ENCODE measurements at regions not wholly inside any gene's neighbourhood (a gene's known extent, or its start where the extent isn't known, plus 50 kb on each side); places are given as distances from the start of the nearest gene placed in this dataset.
A peak's percentile ranks its signal among the peaks of the same experiment; 100 is the strongest.

DNA sequence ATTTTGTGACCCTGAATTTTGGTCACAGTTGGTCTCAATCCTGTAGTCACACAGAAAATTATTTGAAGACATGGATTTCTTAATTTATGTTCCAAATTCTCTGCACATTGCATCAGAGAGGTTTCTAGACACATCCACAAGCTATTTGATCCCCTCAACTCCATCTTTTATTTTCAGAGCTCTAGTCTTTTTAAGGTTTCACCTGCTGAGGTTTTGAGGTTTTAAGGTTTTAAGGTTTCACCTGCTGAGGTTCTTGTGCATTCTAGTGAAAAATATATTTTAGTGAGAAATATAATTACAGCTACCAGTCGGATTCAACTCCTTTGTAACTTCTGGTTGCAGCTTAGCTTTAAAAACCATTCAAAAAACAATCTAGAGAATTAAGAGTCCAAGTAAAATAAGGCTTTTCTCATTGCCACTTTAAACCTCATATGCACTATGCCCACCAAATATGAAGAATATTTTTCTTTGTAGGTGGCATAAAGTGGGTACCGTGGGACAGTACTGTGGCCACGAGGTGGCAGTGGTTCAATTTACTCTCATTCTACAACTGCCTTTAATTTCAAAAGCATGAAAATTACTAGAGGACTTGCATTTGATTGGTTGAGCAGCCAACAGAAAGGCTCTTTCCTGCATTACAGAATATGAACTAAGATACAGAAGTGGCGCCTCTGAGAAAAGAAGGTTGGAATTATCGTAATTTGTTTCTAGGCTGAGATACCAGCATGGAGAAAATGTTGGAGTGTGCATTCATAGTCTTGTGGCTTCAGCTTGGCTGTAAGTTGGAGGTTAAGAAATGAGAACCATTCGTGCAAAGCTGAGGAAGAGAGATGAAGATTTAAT is 366.5 kb upstream of the OR4E1 start:
- no peak for DNase-seq (ENCODE audit: low read depth in 2 of 2)

DNA sequence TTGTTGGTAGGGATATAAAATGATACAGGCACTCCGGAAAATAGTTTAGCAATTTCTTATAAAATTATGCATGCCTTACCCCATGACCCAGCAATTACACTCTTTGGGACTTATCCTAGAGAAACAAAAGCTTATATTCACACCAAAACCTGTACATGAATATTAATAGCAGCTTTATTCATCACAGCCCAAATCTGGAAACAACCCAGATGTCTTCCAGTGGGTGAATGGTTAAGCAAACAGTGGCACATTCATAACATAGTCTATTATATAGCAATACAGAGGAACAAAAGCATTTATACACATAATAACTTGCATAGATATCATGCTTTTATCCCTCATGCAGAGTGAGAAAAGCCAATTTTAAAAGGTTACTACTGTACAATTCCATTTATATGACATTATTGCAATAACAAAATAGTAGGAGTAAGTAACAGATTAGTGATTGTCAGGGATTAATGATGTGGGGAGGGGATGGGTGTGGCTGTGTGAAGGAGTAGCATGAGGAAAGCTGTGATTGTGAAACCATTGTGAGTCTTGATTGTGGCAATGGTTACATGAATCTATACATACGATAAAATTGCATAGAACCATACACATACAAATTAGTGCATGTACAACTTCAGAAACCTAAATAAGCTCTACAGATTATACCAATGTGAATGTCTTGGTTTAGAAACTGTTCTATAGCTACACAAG is 363.1 kb upstream of the OR4E1 start:
- no peak for DNase-seq (ENCODE audit: low read depth in 2 of 2)

DNA sequence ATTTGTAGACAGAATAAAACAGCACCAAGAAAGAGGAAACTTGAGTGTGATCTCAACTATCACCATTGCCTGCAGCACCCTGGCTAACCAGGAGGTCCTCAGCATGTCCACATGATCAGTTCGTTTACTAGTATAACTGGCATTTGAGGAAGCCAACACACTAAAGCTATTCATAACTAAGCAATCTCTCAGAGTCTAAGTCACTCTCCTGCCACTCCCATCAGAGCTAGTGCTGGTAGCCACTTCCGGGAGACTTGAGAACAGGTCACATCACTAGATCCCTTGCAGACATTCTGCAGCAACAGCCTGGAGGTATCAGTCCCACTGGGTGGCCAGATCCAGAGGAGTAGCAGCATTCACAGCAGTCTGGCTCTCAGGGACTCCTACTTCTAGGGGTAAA is 352.9 kb upstream of the OR4E1 start:
- no peak for DNase-seq (ENCODE audit: low read depth in 2 of 2)

DNA sequence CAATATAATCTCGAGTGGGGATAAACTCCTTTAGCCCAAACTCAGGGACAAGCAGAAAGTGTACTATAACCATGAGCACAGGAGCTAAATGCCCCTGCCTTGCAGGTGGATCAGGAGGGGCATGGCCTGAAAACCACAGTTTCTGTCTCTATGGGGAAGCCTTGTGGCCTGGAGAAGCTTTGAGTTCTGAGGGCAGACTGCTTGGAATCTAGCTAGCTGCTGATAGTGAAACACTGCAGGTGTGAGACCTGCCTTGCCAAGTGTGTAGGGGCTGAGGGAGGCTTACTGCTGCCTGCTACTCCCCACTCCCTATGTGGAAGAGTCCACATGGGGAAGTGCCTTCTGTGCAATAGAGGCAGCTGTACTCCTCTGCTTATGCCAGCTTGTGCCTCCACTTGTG is 352.3 kb upstream of the OR4E1 start:
- DNase-seq (ENCODE audit: low read depth in 2 of 2), result no peak

DNA sequence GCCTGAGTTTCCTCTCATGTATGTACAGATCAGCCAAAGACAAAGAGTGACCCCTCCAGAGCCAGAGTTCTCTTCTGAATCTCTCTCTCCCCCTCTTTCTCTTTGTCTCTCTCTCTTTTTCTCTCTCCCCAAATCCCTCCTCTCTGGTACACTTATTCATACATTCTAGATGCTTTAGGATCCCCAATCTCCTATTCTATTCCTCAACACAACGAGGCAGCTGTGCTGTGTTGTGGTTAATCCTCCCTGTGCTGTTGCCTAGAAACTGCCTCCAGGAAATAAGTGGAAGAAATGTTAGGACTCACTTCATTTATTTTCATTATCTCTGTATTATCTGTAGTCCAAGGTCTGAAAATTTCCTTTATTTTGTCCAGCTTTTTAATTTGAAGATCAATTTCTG is 350.5 kb upstream of the OR4E1 start:
- no peak for DNase-seq (ENCODE audit: low read depth in 2 of 2)

DNA sequence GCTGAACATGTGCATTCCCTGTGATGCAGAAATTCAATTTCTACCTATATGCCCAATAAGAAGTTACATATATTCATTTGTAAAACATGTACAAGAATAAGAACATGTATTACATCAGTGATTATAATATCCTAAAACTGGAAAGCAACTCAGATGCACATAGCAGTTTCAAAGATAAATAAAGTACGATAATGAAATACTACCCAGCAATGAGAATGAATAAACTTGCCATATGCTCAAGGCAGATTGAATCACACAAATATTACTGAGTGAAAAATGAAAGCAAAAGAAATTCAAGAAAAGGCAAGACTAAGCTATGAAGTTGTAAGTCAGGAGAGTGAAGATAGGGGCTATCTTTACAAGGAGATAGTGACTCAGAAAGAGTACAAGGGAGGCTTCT is 345.3 kb upstream of the OR4E1 start:
- no peak for DNase-seq (ENCODE audit: low read depth in 2 of 2)

DNA sequence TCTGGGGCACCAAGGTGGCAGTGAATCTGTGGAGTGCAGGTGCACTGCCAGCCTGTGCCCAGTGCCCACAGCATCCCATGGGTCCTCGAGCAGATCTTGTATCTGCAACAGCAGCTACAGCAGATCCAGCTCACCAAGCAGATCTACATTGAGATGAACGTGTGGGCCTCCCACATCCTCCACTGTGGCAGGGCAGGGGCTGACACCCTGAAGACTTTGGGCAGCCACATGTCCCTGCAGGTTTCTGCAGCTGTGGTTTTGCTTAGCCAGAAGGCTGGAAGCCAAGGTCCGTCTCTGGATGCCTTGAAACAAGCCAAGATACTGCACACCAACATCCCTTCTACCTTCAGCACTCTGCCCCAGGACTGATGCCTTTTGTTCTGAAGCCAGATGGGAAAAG is 338.8 kb upstream of the OR4E1 start:
- no peak for DNase-seq (ENCODE audit: low read depth in 2 of 2)

DNA sequence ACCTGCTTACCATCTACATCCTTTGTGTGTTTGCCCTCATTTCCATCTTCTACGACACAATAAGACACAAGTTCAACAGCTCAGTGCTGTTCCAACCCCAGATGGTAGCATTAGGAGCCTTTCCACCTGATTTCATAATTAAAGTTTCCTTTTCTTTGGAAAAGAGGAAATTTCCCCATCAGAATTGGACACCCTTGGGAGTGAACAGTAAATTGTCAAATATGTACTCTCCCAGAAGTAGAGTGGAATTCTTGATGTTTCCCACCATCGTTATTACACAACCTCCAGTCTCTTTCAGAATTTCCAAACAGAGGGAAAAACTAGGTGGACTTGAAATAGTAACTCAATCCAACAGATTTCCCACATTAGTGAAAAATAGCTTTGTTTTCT is 337.6 kb upstream of the OR4E1 start:
- DNase-seq (ENCODE audit: low read depth in 2 of 2), result no peak

DNA sequence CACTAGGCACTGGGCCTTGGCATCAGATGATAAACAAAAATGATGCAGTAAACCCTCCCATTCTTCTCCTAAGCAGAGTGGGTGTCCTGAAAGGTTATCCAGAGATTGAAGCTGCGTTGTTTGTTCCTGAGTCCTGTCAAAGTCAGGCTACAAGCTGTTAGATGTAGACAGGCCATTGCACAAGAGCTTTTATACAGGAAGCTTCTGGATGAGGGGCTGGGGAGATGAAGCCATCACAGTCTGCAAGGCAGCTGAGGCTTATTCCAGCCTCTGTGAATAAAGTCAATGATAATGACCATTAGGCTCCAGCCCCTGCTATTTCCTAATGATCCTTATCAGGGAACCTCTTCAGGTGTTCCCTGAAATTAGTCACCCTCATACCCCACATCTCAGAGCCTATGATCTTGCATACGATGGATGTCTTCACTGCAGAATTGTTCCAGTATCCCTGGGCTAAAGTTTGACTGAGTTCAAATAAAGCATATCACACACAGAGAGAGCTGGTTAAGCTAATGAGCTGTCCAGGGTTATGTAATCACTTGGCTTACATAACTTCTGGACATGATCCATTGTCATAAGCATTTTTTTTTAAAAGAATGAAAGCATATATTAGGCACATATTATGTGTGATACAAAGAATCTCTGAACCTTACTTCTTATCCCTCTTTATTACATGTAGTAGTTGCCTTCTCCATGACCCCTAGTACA is 337.1 kb upstream of the OR4E1 start:
- DNase-seq (ENCODE audit: low read depth in 2 of 2), result no peak

DNA sequence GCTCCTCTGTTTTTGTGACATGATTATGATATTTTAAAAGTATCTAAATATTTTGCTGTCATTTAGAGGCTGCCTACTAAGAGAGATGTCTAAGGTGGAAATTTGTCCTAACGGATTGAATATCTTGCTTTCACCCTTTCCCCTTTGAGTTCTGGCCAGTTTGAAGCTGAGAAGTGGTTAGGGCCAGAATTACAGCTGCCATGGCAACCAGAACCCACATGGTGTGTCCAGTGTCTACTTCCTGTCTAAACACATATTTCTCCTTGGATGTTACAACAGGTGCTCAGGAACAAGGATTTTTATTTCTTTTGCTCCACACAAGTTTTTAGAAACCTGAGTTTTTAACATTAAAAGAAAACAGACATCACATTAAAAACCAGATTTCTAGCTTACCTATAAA is 335.1 kb upstream of the OR4E1 start:
- DNase-seq (ENCODE audit: low read depth in 2 of 2), result no peak

DNA sequence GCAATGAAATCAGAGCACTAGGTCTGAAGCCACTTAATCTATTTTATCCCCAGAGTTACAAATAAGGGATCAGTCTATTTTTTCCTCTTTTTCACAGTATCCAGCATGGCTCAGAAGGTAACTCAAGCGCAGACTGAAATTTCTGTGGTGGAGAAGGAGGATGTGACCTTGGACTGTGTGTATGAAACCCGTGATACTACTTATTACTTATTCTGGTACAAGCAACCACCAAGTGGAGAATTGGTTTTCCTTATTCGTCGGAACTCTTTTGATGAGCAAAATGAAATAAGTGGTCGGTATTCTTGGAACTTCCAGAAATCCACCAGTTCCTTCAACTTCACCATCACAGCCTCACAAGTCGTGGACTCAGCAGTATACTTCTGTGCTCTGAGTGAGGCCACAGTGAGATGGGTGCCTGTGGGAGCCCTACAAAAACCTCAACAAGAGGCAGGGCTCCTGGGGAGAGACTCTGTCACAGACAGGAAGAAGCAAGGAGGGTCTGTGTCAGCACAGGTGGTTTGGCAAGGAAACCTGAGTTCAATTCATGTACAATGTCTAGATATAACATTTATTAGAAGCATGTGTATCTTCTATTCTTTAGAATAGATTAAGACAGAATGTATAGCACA is 334.3 kb upstream of the OR4E1 start:
- no peak for DNase-seq (ENCODE audit: low read depth in 2 of 2)

DNA sequence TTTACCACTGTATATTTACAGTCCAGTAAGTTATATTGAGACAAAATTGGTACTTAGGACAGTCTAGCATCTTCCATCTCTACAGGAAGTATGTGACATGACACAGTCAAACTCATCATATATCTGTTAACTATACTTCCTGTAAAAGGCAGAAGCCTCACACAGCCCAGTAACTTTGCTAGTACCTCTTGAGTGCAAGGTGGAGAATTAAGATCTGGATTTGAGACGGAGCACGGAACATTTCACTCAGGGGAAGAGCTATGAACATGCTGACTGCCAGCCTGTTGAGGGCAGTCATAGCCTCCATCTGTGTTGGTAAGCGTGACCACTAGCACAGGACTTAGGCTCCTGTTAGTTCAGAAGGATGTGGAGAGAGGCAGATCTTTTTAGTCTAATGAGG is 333.7 kb upstream of the OR4E1 start:
- no peak for DNase-seq (ENCODE audit: low read depth in 2 of 2)

DNA sequence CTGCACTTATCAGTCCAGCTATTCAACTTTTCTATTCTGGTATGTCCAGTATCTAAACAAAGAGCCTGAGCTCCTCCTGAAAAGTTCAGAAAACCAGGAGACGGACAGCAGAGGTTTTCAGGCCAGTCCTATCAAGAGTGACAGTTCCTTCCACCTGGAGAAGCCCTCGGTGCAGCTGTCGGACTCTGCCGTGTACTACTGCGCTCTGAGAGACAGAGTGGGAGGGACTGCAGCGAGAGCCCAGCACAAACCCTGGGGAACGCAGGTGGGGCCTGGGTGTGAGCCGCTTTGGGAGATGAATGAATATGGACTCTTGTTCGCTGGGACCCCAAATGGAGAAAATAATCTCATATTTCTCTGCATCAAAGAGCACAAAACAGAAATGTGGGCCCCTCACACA is 329.8 kb upstream of the OR4E1 start:
- DNase-seq (ENCODE audit: low read depth in 2 of 2), result no peak

DNA sequence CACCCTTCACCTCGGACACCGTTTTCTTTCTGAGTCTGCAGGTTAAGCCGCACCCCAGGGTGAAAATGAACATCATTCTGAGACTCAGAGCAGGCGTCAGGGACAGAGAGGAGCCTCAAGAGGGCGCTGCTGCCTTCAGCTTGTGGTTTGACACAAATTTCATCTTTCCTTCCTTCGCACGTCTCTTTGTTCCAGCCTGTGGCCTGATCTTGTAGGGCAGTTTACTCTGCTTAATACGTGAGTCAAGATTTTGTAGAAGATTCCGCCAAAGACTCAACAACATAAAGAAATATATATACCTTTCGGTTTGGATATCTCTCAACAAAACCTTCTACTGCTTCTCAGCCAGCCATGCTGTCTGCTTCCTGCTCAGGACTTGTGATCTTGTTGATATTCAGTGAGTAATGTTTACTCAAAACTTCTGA is 329.3 kb upstream of the OR4E1 start:
- peak; percentile 59 to 62 for DNase-seq (ENCODE audit: low read depth in 2 of 2)

DNA sequence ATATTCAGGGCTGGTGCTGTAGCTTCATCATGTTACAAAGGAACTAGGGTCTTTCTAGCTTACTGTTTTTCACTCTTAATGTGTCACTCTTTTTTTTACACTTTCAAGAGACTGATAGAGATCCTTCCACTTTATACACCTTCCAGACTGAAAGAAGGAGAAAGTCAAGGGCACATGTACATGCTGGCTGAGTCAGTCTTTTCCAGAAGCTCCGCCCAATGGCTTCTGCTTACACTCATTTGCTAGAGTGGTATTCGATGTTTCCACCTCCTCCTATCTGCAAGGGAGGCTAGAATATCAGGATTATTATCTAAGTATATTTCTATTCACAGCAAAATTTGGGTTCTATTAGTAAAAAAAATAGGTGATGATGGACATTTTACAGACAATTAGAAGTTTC is 325.8 kb upstream of the OR4E1 start:
- DNase-seq (ENCODE audit: low read depth in 2 of 2), result no peak

DNA sequence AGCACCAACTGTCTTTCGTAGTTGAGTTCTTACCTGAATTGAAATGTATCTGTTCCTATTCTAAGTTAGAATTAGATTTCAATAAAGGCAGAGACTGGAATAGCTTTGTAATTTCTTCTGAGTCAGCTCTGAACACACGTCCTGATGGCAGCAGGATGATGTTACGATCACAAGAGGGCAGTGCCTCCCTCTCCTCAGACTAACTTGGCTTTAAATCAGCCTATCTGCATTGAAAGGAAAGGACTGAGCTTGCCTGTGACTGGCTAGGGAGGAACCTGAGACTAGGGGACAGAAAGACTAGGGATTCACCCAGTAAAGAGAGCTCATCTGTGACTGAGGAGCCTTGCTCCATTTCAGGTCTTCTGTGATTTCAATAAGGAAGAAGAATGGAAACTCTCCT is 323.7 kb upstream of the OR4E1 start:
- no peak for DNase-seq (ENCODE audit: low read depth in 2 of 2)

DNA sequence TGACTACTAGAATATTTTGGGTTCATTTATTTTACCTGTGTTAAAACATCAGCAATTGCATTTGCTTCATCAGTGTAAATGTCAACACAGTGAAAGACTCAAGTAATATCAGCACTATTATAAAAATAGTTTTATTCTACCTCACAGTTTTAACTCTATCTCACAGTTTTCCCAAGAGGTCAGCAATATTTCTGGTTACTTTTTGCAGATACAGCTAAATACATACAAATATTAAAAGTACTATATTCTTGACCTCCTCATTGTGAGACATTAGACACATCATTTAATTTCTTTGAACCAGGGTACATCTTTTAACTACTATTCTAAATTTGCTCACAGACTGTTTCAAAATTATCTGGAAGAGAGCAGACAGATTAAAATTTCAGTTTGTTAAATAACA is 321.7 kb upstream of the OR4E1 start:
- DNase-seq (ENCODE audit: low read depth in 2 of 2), result no peak

DNA sequence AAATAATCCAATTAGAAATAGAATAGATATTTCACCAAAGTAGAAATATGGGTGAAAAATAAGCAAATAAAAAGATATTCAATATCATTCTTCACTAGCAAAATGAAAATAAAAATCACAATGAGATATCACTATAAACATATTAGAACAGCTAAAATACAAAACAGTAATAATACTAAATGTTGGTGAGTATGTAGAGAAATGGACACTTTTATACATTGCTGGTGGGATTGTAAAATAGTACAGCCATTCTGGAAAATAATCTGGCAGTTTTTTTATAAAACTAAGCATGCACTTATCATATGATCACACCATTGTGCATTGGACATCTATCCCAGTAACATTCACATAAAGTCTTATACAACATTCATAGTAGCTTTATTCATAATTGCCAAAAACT is 320.2 kb upstream of the OR4E1 start:
- DNase-seq (ENCODE audit: low read depth in 2 of 2), result no peak

DNA sequence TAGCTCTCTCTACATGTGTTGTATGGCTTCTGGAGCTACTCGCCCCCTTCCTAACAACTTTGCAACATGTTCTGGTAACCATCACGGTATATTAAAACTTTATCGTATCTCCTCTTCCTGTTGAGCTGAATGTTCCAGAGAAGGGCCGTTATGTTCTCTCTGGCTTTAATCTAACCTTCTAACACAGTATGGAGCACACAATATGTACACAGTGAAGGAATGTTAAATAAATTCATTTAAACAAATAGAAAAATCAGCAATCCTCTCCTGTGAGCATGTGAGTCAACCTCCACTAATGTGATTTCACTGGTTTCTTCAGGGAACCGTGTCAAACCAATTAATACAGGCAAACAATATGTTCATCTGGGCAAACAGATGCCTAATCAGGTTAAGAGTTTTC is 319.5 kb upstream of the OR4E1 start:
- no peak for DNase-seq (ENCODE audit: low read depth in 2 of 2)

DNA sequence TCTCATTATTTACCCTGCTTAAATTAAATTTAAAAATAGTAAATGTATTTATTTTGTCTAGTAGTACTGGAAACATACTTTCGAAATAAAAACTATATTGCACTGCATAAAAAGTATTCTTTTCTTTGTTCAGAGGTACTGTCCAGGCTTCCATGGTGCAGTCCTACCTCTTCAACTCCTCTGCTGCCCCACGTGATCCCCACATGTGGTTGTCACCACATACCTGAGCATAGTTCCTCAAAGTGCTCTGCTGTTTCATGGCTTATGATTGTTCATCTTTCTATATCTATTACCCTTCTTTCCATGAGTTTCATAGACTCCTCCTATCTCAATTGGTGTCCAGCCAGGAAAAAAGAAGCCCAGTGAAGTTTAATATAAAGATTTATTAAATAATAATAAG is 317.5 kb upstream of the OR4E1 start:
- no peak for DNase-seq (ENCODE audit: low read depth in 2 of 2)

DNA sequence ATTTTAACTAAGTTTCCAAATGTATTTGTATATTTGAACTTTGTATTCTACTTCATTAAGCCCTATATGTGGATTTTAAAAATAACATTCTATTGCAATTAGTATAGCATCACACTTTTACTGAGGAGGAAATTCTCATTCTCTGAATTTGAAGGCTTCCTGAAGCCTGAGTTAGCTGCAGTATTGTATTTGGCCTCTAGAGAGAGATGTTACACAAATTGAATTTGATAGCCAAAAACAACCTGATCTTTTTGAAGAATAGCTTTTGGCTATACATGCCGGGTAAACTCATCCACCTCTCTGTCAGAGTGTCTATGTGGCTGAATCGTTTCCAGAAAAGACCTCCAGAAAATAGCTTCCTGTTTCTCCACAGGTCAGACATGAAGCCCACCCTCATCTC is 316.5 kb upstream of the OR4E1 start:
- no peak for DNase-seq (ENCODE audit: low read depth in 2 of 2)

DNA sequence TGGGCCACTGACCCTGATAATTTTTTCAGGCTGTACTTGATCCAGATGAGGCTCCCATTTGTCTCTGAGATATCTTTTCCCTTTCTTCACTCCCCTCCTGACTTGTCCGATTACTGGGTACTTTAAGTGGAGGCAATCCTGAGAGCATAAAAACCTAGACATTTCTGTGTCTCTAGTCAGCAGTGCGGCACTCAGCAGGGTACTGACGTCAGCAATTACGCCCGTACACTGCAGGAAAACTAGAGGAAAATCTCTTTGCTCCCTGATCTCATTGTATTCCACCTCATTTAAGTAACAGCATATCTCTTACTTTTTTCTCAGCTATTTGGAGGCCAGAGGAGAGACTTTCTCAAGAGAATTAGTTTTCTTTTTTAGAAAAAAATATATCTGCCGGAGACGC is 315.5 kb upstream of the OR4E1 start:
- DNase-seq (ENCODE audit: low read depth in 2 of 2), result no peak

DNA sequence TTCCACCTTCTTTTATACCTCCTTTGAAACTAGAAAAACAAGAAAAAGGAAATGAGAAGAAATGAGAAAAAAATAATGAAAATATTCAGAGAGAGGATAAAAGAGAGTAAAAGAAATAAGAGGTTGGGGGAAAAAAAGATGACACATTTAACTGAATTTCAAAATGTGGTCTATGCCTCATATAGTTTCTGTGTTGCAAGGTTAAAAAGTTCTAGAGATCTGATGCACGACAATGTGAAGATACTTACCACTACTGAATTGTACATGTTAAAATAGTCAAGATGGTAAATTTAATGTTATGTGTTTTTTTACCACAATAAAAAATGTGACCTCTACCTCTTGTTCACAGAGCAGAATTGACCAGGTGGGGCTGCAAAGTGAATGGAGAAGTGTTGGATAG is 314.8 kb upstream of the OR4E1 start:
- DNase-seq (ENCODE audit: low read depth in 2 of 2), result no peak

All from stimulated activated CD4-positive, alpha-beta T cell treated with anti-CD3 and anti-CD28 coated beads, Interleukin-4, amount 100 ng/mL, for 48 hours (primary cell).